ENCODE measurements at regions not wholly inside any gene's neighbourhood (a gene's known extent, or its start where the extent isn't known, plus 50 kb on each side); places are given as distances from the start of the nearest gene placed in this dataset.

DNA sequence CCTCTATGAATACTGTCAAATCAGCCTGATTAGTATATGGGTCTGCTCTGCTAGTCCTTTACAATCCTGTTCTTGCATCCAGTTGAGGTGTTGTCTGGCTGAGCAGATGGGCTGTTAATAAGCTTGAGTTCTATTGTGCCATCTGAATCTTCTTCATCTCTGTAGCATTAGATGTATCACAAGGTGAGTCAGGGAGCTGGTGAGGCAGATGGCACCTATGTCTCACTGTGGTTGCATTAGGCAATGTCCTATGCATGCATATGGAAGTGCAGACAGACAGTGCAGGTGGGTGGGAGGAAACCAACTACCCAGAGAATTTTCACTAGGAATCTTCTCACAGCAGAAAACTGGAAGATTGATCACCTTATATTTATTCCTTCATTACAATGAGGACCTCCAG, 165.7 kb upstream of the STXBP6 start:
- H2BK120ac ChIP-seq (ENCODE audit: insufficient read depth, low read length, poor library complexity): no peak overlapping the region
- H3K36me3 ChIP-seq (ENCODE audit: control insufficient read depth in 1 of 2, insufficient read depth in 2 of 2, low read length in 2 of 2): no peaks in the 10 kb centered on the region
- no peaks in the 10 kb centered on the region for H3K4me1 ChIP-seq (ENCODE audit: control insufficient read depth in 1 of 2, insufficient read depth in 2 of 2, low read length in 2 of 2)
- peak overlapping the region; percentile 98 for H3K23ac ChIP-seq (ENCODE audit: low read length)
- H2BK12ac ChIP-seq (ENCODE audit: low read length): no peak overlapping the region
- no peak overlapping the region for H3K4me2 ChIP-seq (ENCODE audit: low read length)
- no peaks in the 10 kb centered on the region for H3K27me3 ChIP-seq (ENCODE audit: insufficient read depth, low read length)
- no peaks in the 10 kb centered on the region for H3K79me2 ChIP-seq (ENCODE audit: control insufficient read depth, insufficient read depth, low read length, poor library complexity)
- H3K79me1 ChIP-seq (ENCODE audit: low read length): no peaks in the 10 kb centered on the region
- no peak overlapping the region for H4K12ac ChIP-seq (ENCODE audit: low read depth, low read length)
- H3K27ac ChIP-seq (ENCODE audit: low read depth, low read length): no peak overlapping the region
- peaks cover 1% of the 10 kb centered on the region for H3K9me3 ChIP-seq (ENCODE audit: insufficient read depth, low read depth, low read length)
- peak overlapping the region; percentile 83 for H3K9ac ChIP-seq (ENCODE audit: low read length)
- no peak overlapping the region for H3K4me3 ChIP-seq (ENCODE audit: low read depth, low read length)
- no peak overlapping the region for H2BK5ac ChIP-seq (ENCODE audit: low read depth, low read length, poor library complexity)
- no peak overlapping the region for H3K4ac ChIP-seq (ENCODE audit: low read depth, low read length)
- no peak overlapping the region for H2AFZ ChIP-seq (ENCODE audit: insufficient read depth, low read length, poor library complexity)
- no peak overlapping the region for H2AK5ac ChIP-seq (ENCODE audit: low read length)
- H3K14ac ChIP-seq (ENCODE audit: low read length): no peak overlapping the region
- no peak overlapping the region for H4K91ac ChIP-seq (ENCODE audit: low read depth, low read length)
- H3K18ac ChIP-seq (ENCODE audit: low read length): no peak overlapping the region
- H4K8ac ChIP-seq (ENCODE audit: low read depth, low read length): no peak overlapping the region
- no peak for DNase-seq

DNA sequence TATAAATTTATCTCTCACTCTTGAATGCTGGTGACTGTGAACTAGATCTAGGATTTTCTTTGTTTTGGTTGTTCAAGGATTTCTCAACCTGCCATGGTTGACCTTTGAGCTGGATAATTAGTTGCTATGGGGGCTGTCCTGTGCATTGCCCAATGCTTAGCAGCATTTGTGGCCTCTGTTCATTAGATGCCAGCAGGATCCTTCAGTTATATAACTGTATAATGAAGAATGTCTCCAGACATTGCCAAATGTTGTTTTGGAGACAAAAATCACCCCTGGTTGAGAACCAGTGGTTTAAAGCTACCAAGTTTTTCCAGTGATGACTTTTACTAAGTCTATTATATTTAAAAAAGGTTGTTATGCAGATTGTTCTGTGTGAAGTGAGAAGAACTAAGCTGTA, 147.9 kb upstream of the STXBP6 start:
- H2BK120ac ChIP-seq (ENCODE audit: insufficient read depth, low read length, poor library complexity): no peak overlapping the region
- no peak overlapping the region for H2BK12ac ChIP-seq (ENCODE audit: low read length)
- no peak overlapping the region for H2AK5ac ChIP-seq (ENCODE audit: low read length)
- H3K14ac ChIP-seq (ENCODE audit: low read length): no peak overlapping the region
- no peak overlapping the region for H3K4ac ChIP-seq (ENCODE audit: low read depth, low read length)
- H2AFZ ChIP-seq (ENCODE audit: insufficient read depth, low read length, poor library complexity): no peak overlapping the region
- no peaks in the 10 kb centered on the region for H3K4me1 ChIP-seq (ENCODE audit: control insufficient read depth in 1 of 2, insufficient read depth in 2 of 2, low read length in 2 of 2)
- DNase-seq: no peak
- no peaks in the 10 kb centered on the region for H3K79me1 ChIP-seq (ENCODE audit: low read length)
- no peaks in the 10 kb centered on the region for H3K79me2 ChIP-seq (ENCODE audit: control insufficient read depth, insufficient read depth, low read length, poor library complexity)
- H4K12ac ChIP-seq (ENCODE audit: low read depth, low read length): no peak overlapping the region
- H3K36me3 ChIP-seq (ENCODE audit: control insufficient read depth in 1 of 2, insufficient read depth in 2 of 2, low read length in 2 of 2): no peaks in the 10 kb centered on the region
- no peak overlapping the region for H3K18ac ChIP-seq (ENCODE audit: low read length)
- no peak overlapping the region for H3K9ac ChIP-seq (ENCODE audit: low read length)
- H3K9me3 ChIP-seq (ENCODE audit: insufficient read depth, low read depth, low read length): no peaks in the 10 kb centered on the region
- no peak overlapping the region for H3K23ac ChIP-seq (ENCODE audit: low read length)
- H2BK5ac ChIP-seq (ENCODE audit: low read depth, low read length, poor library complexity): no peak overlapping the region
- H3K4me3 ChIP-seq (ENCODE audit: low read depth, low read length): no peak overlapping the region
- H3K27ac ChIP-seq (ENCODE audit: low read depth, low read length): no peak overlapping the region
- no peaks in the 10 kb centered on the region for H3K27me3 ChIP-seq (ENCODE audit: insufficient read depth, low read length)
- no peak overlapping the region for H4K8ac ChIP-seq (ENCODE audit: low read depth, low read length)
- H3K4me2 ChIP-seq (ENCODE audit: low read length): no peak overlapping the region
- H4K91ac ChIP-seq (ENCODE audit: low read depth, low read length): no peak overlapping the region

DNA sequence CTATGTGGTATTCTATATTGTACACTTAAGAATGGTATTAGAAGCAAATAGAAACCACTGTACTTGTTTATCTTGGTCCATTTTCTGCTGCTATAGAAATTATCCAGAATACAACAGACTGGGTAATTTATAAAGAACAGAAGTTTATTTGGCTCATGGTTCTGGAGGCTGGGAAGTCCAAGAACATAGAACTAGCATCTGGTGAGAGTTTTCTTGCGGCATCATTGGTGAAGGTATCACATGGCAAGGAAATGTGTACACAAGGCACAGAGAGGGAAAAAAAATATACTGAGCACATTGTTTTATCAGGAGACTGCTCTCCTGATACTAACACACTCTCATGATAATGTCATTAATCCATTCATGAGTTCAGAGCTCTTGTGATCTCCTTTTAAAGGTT, 130.3 kb upstream of the STXBP6 start:
- H3K79me2 ChIP-seq (ENCODE audit: control insufficient read depth, insufficient read depth, low read length, poor library complexity): no peaks in the 10 kb centered on the region
- H2BK12ac ChIP-seq (ENCODE audit: low read length): no peak overlapping the region
- H3K23ac ChIP-seq (ENCODE audit: low read length): no peak overlapping the region
- H3K79me1 ChIP-seq (ENCODE audit: low read length): no peaks in the 10 kb centered on the region
- no peak overlapping the region for H2BK5ac ChIP-seq (ENCODE audit: low read depth, low read length, poor library complexity)
- H4K12ac ChIP-seq (ENCODE audit: low read depth, low read length): no peak overlapping the region
- H3K4ac ChIP-seq (ENCODE audit: low read depth, low read length): no peak overlapping the region
- no peaks in the 10 kb centered on the region for H3K36me3 ChIP-seq (ENCODE audit: control insufficient read depth in 1 of 2, insufficient read depth in 2 of 2, low read length in 2 of 2)
- H3K4me3 ChIP-seq (ENCODE audit: low read depth, low read length): no peak overlapping the region
- WGBS (ENCODE audit: extremely low coverage, insufficient coverage, insufficient read length): no CpG with 5 or more reads among the region's 1 CpG
- no peak overlapping the region for H3K9ac ChIP-seq (ENCODE audit: low read length)
- no peak overlapping the region for H2AFZ ChIP-seq (ENCODE audit: insufficient read depth, low read length, poor library complexity)
- H3K27ac ChIP-seq (ENCODE audit: low read depth, low read length): no peak overlapping the region
- H3K18ac ChIP-seq (ENCODE audit: low read length): no peak overlapping the region
- H2AK5ac ChIP-seq (ENCODE audit: low read length): no peak overlapping the region
- H2BK120ac ChIP-seq (ENCODE audit: insufficient read depth, low read length, poor library complexity): no peak overlapping the region
- H3K4me1 ChIP-seq (ENCODE audit: control insufficient read depth in 1 of 2, insufficient read depth in 2 of 2, low read length in 2 of 2): no peaks in the 10 kb centered on the region
- H4K91ac ChIP-seq (ENCODE audit: low read depth, low read length): no peak overlapping the region
- no peaks in the 10 kb centered on the region for H3K27me3 ChIP-seq (ENCODE audit: insufficient read depth, low read length)
- H4K8ac ChIP-seq (ENCODE audit: low read depth, low read length): no peak overlapping the region
- no peak overlapping the region for H3K4me2 ChIP-seq (ENCODE audit: low read length)
- H3K14ac ChIP-seq (ENCODE audit: low read length): no peak overlapping the region
- H3K9me3 ChIP-seq (ENCODE audit: insufficient read depth, low read depth, low read length): peaks cover 2% of the 10 kb centered on the region
- DNase-seq: no peak

GRCh38 chr14:25178255-25178654, 128.3 kb upstream of the STXBP6 start:
- Histone ChIP-seq H2BK5ac (ENCODE audit: low read depth, low read length, poor library complexity) (no peak overlapping the region), H3K23ac (ENCODE audit: low read length) (no peak overlapping the region), H3K4ac (ENCODE audit: low read depth, low read length) (no peak overlapping the region), H3K9me3 (ENCODE audit: insufficient read depth, low read depth, low read length) (no peaks in the 10 kb centered on the region), H3K79me1 (ENCODE audit: low read length) (no peaks in the 10 kb centered on the region), H3K36me3 (ENCODE audit: control insufficient read depth in 1 of 2, insufficient read depth in 2 of 2, low read length in 2 of 2) (no peaks in the 10 kb centered on the region), H3K4me1 (ENCODE audit: control insufficient read depth in 1 of 2, insufficient read depth in 2 of 2, low read length in 2 of 2) (no peaks in the 10 kb centered on the region), H2BK120ac (ENCODE audit: insufficient read depth, low read length, poor library complexity) (no peak overlapping the region), H3K4me3 (ENCODE audit: low read depth, low read length) (no peak overlapping the region), H3K79me2 (ENCODE audit: control insufficient read depth, insufficient read depth, low read length, poor library complexity) (no peaks in the 10 kb centered on the region), H4K91ac (ENCODE audit: low read depth, low read length) (no peak overlapping the region), H2AK5ac (ENCODE audit: low read length) (no peak overlapping the region), H4K12ac (ENCODE audit: low read depth, low read length) (no peak overlapping the region), H2BK12ac (ENCODE audit: low read length) (no peak overlapping the region), H2AFZ (ENCODE audit: insufficient read depth, low read length, poor library complexity) (no peak overlapping the region), H3K27ac (ENCODE audit: low read depth, low read length) (no peak overlapping the region), H3K9ac (ENCODE audit: low read length) (no peak overlapping the region), H3K14ac (ENCODE audit: low read length) (no peak overlapping the region), H3K27me3 (ENCODE audit: insufficient read depth, low read length) (no peaks in the 10 kb centered on the region), H3K4me2 (ENCODE audit: low read length) (no peak overlapping the region), H3K18ac (ENCODE audit: low read length) (no peak overlapping the region), H4K8ac (ENCODE audit: low read depth, low read length) (no peak overlapping the region)
- WGBS (ENCODE audit: extremely low coverage, insufficient coverage, insufficient read length): no CpG with 5 or more reads among the region's 3 CpGs
- DNase-seq: no peak
